Inflammatory macrophage (primary cell): ENCODE measurements at regions not wholly inside any gene's neighbourhood (a gene's known extent, or its start where the extent isn't known, plus 50 kb on each side); places are given as distances from the start of the nearest gene placed in this dataset.

Experiments used
- DNase-seq, 2 donors: peaks; one replicate each; pipeline ENCODE4 v3.0.0-alpha.2; 2020 to 2022

DNA sequence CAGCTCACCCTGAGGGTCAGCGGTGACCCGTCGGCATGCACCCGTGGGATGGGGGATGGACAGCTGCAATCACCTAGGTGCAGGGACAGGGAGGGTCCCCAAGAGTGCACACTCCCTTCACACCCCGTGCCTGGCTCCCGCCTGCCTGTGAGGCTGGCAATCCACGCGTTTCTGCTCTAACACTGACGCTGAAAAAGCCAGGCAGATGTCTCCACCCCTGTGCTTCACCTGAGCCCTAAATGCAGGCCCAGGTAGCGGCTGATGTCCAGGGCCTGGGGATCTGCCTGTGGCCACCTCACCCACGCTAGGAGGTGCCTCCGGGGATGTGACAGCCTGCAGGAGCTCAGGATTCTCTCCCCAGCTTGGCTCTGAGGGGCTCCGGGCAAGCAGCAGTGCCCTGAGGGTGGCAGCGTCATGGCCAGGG lies 212.0 kb upstream of the SALL3 start:
- no peak for DNase-seq

DNA sequence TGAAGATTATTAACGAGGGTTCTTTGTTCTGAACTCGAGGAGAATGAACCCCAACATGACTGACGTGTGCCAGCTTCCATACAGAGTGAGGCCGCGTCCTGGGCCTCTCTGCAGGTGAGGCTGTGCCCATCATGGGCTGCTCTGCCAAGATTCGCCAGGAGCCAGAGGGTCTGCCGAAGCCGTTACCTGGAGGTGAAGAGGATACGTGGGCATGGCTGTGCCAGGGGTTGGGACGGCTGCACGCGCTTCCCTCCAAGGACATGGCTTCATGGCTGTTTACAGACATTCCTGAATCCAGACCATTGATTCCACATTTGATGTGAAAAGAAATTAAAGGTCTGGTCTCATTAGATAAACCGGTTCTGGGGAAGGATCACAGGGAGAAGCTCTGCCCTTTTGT lies 211.4 kb upstream of the SALL3 start:
- no peak for DNase-seq

DNA sequence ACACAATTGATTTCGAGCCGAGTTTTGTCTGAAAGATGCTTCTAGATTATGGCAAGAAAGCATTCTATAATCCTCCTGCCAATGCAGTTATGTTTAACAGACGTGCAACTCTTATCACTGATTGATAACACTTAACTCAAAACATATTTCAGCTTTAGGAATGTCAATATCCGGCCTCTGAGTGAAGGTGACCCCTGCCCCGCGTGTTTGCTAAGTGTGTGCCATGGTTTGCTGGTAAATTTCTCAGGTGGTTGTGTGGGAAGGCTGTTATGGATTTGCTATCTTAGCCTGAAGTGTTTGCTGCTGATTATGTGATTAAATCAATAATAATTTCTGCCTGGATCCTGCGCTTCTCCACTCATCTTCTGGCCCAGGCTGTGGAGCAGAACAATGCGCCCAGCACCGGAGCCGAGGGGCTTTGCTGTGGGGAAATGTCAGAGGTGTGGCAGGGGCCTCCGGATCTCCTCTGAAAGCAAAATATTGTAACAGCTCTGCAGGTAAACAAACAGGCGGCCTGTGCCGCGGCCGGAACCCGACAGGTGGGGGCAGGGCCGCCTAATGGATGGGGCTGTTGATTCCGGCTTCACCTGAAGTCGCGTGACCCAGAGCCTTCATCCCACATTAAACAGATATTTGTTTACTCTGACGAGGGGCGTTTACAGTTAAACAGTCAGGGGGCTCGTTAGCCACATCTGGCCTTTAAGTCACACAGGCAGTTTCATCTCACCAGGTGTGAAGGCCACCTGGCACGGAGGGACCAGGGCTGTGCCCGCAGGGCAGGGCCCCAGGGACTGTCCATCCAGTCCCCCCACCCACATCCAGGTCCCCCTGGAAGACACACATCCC lies 210.7 kb upstream of the SALL3 start:
- DNase-seq, result no peak

DNA sequence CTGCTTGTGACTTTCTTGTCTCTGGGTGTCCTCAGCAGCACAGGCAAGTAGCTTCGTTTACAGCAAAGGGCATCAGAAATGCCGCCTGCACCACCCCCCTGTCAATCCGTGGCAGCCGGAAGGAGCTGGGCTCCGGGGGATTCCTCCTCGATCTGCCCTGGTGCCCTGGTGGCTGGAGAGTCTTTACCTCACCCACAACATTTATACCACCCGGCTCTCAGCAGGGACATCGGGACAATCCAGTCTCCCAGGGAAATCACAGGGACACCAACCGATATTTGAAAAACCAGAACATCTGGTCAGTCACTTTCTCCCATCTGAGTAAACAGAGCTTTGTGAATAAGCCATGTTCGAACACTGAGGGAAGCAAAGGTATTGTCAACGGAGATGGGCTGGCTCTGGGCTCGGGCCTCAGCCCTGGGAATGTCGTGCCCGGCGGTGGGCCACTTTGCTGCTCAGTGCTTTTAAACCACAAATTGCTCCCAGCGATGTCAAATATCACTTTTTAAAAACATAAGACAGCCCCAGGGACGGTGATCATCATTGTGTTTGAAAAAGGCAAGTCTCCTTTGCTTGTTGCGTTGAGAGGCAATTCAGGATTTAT lies 210.0 kb upstream of the SALL3 start:
- no peak for DNase-seq

DNA sequence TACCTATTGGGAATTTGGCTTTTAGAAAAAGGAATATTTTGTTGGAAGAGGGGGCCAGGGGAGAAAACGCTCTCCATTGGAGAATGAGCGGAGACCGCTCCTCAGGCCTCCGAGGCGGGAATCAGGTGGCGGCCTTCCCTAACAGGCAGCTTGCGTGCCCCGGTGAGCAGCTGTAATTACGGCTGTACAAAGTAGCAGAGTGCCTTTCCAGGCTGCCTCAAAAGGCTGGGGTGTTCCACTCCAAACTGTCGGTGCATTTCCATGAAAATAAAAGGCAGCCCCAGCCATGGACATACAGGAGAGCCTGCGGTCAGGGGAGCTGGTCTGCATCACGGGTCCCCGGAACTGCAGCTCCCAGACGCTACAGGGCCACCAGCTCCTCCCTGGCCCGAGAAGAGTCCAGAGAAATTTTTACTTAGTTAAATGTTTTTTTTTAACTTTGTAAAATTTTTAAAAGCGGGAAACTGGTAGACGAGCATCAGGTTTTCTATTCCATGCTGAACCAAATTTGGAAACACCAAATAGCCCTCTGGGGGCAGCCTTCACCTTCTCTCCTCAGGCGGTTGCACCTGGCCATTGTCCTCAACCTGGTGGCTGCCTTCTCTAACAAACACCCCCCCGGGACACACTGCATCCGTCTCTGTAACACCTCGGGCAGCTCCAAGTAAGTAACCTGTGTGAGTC lies 209.3 kb upstream of the SALL3 start:
- no peak for DNase-seq

DNA sequence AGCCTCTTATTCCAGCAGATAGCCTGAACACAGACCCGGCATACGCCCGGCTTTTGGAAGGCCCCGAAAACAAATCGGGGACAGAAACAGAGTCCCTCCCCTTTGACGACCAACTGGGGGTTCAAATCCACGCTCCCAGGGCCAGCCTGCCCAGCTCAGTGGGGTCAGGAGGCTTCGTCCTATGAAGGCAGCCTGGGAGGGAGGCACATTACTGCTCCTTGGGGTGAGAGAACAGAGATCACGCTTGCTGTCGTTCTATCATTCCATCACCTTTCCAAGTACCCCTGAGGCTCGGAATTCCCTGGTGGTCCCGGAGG lies 208.8 kb upstream of the SALL3 start:
- no peak for DNase-seq

DNA sequence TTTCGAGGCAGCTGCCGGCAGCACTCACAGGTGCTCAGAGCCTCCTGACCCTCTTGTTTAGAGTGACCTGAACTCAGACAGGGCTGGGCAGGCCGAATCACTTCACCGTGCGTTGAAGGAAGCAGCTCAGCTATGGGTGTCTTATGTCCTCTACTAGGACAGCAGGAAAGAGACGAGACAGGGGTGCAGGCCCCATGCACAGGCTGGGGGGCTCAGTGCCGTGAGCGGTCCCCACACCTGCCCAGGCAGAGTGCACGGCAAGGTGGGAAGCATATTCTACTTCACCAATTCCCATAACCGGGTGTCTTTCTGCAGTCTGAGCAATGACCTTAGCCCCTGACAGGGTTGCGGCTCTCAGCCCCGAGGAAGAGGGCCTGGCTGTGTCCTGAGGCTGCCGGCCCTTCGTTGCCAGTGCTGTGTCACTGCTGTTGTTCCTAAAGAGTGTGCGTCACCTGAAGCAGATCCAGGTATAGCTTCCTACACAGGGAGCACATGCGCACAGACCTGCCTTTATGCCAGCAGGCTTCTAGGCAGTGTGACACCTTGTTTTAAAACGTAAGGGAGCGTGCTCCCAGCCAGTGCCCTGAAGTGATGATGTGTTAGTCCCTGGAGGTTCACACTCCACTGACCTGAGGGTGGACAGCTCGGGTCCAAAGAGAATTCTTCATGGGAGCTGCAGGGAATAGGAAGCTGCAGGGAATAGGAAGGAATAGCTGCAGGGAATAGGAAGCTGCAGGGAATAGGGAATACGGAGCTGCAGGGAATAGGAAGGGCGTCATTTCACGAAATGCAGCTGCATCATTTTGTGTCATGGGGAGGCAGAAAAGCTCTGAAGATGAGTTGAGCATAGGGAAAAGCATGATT lies 207.9 kb upstream of the SALL3 start:
- no peak for DNase-seq

DNA sequence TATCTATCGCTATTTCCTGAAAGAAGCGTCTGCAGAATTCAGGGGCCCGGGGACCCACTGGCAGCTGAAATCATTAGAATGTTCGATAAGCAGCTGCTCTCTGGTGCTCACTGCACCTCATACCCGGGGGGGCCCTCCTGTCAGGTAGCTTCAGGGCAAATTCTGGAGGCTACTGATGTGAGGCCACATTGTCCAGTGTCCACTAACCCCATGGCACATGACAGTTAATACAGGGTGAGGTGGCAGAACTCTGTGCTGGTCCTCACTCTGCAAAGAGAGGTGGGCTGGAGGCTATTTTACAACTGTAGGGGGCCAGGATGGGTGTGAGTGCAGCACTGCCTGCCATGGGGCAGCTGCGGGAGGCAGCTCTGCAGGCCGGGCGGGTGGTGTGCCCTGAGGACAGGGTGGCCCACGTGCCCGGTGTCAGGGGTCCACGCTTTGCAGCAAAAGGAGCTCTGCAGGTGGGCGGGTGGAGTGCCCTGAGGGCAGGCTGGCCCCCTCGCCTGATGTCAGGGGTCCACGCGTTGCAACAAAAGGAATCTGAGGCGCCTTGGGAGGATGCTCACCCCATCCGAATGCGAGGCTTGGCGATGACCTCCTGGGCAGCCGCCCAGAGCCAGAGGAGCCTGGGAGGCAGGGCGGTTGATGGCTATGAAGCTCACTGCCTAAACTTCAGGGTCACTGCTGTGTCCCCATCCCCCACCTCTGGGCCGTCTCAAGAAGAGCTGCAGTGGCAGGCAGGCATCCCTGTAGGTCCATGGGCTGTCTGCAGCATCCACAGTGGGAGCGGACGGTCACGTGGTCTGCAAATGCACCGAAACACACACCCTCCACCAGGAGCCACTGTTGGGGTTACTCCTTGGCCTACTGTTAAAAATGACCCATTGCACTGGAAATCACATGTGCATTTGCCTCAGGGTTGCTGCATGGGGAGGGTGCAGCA lies 207.0 kb upstream of the SALL3 start:
- DNase-seq, result no peak

DNA sequence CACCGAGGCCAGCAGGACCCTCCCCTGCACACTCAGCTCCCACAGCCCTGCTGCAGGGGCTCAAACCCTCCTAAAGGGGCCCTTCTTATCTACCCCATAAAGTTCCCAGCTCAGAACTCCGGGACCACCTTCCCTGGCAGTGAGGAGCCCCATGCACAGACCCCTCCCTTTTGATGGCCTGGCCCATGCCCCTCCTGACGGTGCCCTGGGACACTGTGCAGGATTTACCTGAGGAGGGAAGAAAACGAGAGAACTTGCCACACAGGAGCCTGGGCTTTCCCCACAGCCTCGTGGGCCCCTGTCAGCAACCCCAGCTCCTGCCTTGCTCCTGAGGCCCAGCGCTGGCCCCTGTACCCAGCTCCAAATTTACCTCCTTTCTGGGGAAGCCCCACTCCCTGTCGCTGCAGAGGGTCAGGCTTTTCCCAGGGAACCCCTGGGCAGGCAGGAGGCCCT lies 206.3 kb upstream of the SALL3 start:
- no peak for DNase-seq

DNA sequence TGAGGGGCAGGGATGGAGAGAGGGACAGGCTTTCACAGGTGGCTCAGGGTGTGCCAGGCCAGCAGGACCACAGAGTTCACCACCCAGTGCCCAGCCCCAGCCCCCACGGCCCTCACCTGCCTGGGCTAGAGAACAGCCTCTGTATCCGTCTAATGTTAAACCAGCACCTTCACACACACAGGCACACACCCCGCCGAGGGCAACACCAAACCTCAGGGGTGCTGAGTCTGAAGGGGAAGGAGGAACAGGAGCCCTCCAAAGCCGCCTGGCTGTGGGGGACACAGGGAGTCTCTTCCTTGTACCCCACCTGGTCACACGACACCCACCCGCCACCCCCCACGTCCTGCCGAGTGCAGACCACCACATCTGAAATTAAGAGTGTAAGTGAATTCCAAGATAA lies 205.8 kb upstream of the SALL3 start:
- no peak for DNase-seq

DNA sequence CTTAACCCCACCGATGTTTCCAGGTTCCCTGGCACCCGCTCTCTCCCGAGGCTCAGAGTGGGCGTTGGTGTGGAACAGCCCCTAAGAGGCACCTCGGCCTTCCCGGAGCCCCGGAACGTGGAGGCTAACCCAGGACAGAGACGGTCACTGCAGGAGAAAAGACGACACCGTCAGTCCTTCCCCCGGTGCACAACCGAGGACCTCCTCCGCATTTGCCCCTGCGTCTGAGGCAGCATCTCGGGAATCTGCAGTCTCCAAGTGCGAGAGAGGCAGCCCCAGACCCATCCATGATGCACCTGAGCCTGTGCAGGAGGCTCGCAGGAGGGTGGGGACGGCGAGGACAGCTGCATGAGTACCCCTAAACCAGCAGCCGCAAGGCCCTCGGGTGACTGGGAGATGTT lies 204.9 kb upstream of the SALL3 start:
- no peak for DNase-seq

DNA sequence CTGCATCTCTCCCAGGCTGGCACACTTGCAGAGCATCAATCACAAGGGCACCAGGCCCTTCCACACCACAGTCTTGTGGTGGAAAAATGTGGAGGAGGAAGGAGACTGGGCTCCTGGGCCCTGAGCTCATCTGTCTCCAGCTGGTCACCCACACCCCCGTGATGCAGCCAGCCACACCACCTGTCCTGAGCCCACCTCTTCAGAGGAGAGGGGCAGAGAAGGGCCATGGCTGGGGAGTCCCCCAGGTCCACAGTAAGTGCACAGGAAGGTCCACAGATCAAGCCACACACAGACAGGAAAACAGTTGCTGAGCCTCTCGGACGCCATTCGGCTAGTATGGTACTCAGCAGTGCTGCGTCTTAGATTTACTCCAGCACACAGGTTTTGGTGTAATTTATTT lies 203.5 kb upstream of the SALL3 start:
- no peak for DNase-seq

DNA sequence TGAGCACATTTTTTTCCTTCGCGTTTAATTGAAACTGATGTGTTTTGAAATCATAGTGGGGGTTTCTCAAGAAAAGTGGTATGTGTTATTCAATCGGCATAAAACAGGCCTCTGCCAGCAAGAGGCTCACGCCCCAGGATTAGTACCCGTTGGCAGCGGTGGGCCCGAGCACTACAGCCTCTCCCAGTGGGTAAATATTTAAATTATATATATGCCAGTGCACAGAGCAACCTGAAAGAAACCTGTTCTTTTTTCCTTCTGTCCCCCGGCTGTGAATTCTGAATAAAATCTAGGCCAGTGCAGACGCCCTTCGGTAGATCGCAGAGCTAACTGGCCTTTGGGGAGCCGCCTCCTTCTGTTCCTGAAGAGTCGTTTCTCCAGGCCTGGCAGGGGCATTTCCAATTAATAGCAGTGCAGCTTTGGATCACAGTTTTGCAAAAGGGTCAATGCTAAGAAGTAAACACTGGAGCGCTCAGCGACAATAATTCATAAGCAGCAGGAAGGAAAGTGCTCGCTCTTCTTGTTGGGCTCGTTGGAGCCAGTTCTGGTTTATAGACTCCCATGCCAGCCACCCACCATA lies 202.8 kb upstream of the SALL3 start:
- no peak for DNase-seq

DNA sequence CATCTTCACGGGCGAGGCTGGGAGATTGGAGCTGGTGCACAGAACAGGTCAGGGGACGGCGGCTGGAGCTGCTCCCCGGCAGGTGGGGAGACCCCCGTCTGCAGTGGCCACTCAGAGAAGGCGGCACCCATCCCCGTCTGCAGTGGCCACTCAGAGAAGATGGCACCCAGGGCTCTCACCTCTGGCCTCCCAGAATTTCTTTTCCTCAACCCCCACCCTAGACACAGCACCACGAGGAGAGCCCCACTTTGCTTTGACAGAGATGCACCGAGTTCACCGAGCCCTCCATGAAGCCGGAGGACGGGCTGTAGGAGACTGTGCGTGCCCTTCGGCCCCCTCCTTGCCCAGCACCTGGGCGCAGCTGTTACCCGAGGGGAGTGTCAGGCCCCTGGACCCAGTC lies 201.6 kb upstream of the SALL3 start:
- DNase-seq, result no peak

DNA sequence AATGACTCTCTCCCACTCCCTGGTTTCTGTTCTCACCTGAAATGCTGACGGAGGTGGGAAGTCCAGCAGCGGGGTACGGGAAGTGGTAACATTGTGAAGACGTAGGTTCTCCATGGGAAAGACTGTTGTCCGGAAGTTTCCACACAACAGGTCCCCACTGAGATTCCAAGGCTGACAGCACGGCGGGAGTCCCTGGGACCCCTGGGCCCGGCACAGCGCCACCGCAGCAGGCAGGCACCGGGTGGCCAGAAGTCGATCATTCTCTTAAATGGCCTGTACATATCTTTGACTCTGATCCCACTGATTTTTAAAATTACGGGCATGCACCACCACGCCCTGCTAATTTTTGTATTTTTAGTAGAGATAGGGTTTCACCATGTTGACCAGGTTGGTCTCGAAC lies 201.0 kb upstream of the SALL3 start:
- no peak for DNase-seq

DNA sequence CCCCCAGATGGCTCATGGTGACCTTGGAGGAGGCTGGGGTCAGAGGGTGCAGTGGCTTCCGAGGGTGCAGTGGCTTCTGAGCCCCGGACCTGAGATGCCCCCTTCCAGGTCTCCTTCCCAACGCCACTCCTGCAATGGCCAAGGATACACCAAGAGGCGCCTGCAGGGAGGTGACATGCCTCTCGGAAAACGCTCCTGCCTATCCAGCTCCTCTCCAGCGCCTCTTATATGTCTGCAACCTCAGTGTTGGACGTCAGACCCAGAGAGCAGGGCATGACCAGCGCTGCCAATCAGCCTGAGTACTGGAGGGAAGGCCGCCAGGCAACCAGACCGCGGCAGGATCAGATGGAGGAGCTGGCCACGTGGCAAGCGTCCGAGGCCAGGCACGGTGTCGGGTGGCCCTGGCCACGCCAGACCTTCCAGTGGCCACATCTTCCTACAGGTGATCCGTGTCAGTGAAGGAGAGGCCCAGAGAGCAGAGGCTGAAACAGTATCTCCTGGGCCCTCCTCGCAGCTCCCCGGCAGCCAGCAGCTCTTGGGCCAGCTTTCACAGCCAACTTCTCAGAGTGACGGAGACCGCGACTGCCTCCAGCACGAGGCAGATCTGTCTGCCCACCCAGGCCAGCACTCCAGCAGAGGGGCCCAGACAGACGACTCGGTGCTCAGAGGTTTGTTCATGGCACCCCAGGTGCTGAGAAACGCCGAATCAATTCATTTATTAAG lies 199.5 kb upstream of the SALL3 start:
- DNase-seq, result no peak

DNA sequence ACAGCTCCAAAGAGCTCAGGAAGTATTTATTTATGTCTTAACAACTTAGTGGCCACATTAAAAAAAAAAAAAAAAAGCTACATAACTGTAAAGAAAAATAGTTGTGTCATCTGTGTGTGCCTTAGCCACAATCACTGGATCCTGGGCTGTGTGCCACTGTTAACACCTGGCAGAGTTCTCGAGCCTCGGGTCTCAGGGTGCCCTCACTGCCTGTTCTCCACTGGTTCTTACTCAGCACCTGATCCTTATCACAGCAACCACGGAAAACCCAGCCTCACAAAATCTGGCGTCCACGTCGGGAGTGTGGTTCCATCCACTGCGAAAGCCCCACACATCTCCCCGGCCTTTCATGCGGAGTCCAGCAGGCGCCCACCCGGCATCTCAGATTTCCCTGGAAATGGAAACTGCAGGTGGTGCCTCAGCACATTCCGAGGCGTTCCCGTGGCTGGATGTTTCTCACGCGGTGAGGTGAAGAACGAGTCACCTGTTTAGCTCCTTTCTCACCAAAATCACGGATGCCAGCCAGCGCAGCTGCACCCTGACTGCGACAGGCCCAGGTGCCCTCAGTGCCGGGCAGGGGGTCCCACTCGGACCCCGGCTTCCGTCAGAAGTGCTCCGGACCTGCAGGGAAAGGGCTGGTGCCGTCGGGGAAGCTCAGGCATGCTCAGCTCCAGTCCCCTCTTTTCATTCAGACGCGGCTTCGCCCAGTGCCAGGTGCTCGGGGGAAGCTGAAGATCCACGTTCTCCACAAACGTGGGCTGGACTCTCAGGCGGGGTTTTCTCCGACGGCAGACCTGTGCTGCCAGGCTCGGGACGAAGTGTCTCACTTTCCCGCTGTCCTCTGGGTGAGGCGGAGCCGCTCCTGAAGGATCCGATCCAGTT lies 198.7 kb upstream of the SALL3 start:
- no peak for DNase-seq

DNA sequence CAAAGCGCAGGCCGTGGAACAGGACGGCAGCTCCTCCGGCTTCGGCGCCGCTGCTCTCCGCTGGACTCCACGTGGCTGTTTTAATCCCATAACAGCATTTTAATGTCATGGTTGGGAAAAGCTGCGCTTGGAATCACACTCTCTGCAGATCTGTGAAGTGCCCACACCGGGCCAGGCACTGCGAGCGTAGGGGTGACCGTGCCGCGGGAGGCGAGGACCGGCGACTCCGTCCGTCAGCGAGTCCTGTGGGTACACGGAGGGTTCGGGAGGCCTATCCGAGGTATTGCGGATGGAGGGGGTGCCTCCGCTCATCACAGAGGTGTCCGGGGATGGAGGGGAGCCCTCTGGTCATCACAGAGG lies 198.0 kb upstream of the SALL3 start:
- no peak for DNase-seq

DNA sequence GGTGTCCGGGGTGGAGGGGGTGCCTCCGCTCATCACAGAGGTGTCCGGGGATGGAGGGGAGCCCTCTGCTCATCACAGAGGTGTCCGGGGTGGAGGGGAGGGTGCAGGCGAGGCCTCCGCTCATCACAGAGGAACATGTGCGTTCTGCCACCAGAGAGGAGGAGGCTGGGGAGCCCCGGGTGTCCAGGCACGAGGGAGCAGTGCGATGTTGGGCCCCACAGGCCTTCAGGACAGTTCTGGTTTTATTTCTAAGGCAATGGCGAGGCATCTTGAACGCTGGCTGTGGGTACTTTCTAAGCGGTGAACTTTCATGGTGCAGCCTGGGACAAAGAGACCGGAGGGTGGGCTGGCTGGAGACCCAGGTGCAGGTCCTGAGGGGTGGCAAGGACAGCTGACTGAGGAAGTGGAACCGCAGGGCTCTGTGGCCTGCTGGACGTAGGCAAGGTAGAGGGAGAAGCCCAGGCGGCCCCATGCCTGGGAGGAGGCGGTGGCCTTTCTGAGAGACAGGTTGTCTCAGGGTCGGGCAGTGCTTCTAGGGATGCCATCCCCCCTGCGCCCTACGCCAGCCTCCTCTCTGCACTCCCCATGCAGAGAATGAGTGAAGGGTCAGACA lies 196.6 kb upstream of the SALL3 start:
- DNase-seq, result no peak
